ENCODE measurements at regions not wholly inside any gene's neighbourhood (a gene's known extent, or its start where the extent isn't known, plus 50 kb on each side); places are given as distances from the start of the nearest gene placed in this dataset.

DNA sequence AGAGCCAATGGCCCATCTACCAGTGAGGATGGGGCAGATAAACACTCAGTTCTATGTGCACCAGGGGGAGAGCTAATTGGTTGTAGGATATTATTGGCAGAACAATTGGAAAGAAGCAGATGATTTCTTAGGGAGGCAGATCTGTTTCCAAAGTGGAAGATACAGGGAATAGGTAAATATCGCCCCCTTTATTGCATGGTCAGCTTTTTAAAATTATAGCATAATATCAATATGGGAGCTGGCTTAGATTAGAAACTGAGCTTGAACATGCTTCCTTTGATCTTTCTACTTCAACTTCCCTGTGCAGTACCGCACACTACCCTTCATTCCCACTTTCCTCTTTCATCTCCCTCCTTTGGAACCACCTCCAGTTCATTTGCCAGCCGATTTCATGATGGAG lies 64.0 kb upstream of the PLXNA2 start:
- Mint-ChIP-seq H3K4me1 (ENCODE audit: low read depth, unreplicated experiment) (peaks cover 2% of the 10 kb centered on the region), H3K36me3 (ENCODE audit: unreplicated experiment) (no peaks in the 10 kb centered on the region), H3K27me3 (ENCODE audit: unreplicated experiment) (peaks cover 1% of the 10 kb centered on the region), H3K27ac (ENCODE audit: unreplicated experiment) (no peak overlapping the region), H3K4me3 (ENCODE audit: unreplicated experiment) (no peak overlapping the region), H3K9me3 (ENCODE audit: unreplicated experiment) (peaks cover 1% of the 10 kb centered on the region)
- TF ChIP-seq, protein P1, sequence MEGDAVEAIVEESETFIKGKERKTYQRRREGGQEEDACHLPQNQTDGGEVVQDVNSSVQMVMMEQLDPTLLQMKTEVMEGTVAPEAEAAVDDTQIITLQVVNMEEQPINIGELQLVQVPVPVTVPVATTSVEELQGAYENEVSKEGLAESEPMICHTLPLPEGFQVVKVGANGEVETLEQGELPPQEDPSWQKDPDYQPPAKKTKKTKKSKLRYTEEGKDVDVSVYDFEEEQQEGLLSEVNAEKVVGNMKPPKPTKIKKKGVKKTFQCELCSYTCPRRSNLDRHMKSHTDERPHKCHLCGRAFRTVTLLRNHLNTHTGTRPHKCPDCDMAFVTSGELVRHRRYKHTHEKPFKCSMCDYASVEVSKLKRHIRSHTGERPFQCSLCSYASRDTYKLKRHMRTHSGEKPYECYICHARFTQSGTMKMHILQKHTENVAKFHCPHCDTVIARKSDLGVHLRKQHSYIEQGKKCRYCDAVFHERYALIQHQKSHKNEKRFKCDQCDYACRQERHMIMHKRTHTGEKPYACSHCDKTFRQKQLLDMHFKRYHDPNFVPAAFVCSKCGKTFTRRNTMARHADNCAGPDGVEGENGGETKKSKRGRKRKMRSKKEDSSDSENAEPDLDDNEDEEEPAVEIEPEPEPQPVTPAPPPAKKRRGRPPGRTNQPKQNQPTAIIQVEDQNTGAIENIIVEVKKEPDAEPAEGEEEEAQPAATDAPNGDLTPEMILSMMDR (IDR thresholded peaks at IDR 0.05; ENCODE audit: partially characterized antibody, unreplicated experiment): no peak
- no peak for DNase-seq

- Mint-ChIP-seq H3K27me3 (ENCODE audit: unreplicated experiment) (no peaks in the 10 kb centered on the region), H3K4me3 (ENCODE audit: unreplicated experiment) (no peak overlapping the region), H3K27ac (ENCODE audit: unreplicated experiment) (no peak overlapping the region), H3K4me1 (ENCODE audit: low read depth, unreplicated experiment) (no peaks in the 10 kb centered on the region), H3K36me3 (ENCODE audit: unreplicated experiment) (no peaks in the 10 kb centered on the region), H3K9me3 (ENCODE audit: unreplicated experiment) (peaks cover 1% of the 10 kb centered on the region)
- no peak for DNase-seq
- TF ChIP-seq, protein P1 (IDR thresholded peaks at IDR 0.05; ENCODE audit: partially characterized antibody, unreplicated experiment): no peak
These were observed 65.6 kb upstream of the PLXNA2 start for GRCh38 chr1:208309771-208310170.

DNA sequence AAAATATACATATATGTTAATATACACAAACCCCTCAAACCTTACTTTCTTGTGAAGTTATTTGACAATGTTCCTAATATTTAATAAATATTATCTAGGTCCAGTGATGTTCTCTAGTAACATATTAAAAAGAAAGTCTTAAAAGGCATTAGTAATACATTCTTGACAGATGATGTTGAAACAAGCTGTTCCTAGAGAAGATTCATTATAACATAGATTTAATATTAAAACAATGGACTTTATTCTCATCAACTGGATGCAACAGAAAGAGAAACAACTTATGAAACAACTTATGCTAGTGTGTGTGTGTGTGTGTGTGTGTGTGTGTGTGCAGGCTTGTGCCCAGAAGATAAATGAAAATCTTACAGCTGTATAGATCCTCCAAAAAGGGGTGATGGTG lies 68.5 kb upstream of the PLXNA2 start:
- Mint-ChIP-seq H3K36me3 (ENCODE audit: unreplicated experiment) (no peaks in the 10 kb centered on the region), H3K27me3 (ENCODE audit: unreplicated experiment) (peaks cover 3% of the 10 kb centered on the region), H3K27ac (ENCODE audit: unreplicated experiment) (no peak overlapping the region), H3K4me3 (ENCODE audit: unreplicated experiment) (no peak overlapping the region), H3K4me1 (ENCODE audit: low read depth, unreplicated experiment) (peaks cover 10% of the 10 kb centered on the region), H3K9me3 (ENCODE audit: unreplicated experiment) (peaks cover 9% of the 10 kb centered on the region)
- TF ChIP-seq, protein P1 (IDR thresholded peaks at IDR 0.05; ENCODE audit: partially characterized antibody, unreplicated experiment): no peak
- DNase-seq: no peak

GRCh38 chr1:208314431-208314830 lies 70.2 kb upstream of the PLXNA2 start:
- no peaks in the 10 kb centered on the region for H3K36me3 Mint-ChIP-seq (ENCODE audit: unreplicated experiment)
- TF ChIP-seq, protein P1 (IDR thresholded peaks at IDR 0.05; ENCODE audit: partially characterized antibody, unreplicated experiment): no peak
- peaks cover 10% of the 10 kb centered on the region for H3K4me1 Mint-ChIP-seq (ENCODE audit: low read depth, unreplicated experiment)
- H3K27ac Mint-ChIP-seq (ENCODE audit: unreplicated experiment): no peak overlapping the region
- H3K4me3 Mint-ChIP-seq (ENCODE audit: unreplicated experiment): no peak overlapping the region
- peaks cover 3% of the 10 kb centered on the region for H3K27me3 Mint-ChIP-seq (ENCODE audit: unreplicated experiment)
- peaks cover 9% of the 10 kb centered on the region for H3K9me3 Mint-ChIP-seq (ENCODE audit: unreplicated experiment)
- DNase-seq: no peak

GRCh38 chr1:208318150-208318734 lies 74.1 kb upstream of the PLXNA2 start:
- H3K4me1 Mint-ChIP-seq (ENCODE audit: low read depth, unreplicated experiment): peaks cover 15% of the 10 kb centered on the region
- H3K27me3 Mint-ChIP-seq (ENCODE audit: unreplicated experiment): peaks cover 3% of the 10 kb centered on the region
- H3K9me3 Mint-ChIP-seq (ENCODE audit: unreplicated experiment): peaks cover 9% of the 10 kb centered on the region
- no peaks in the 10 kb centered on the region for H3K36me3 Mint-ChIP-seq (ENCODE audit: unreplicated experiment)
- no peak overlapping the region for H3K4me3 Mint-ChIP-seq (ENCODE audit: unreplicated experiment)
- H3K27ac Mint-ChIP-seq (ENCODE audit: unreplicated experiment): no peak overlapping the region
- no peak for DNase-seq
- TF ChIP-seq, protein P1 (IDR thresholded peaks at IDR 0.05; ENCODE audit: partially characterized antibody, unreplicated experiment): no peak
